Suprapubic skin (tissue), 4 donors: ENCODE measurements at regions not wholly inside any gene's neighbourhood (a gene's known extent, or its start where the extent isn't known, plus 50 kb on each side); places are given as distances from the start of the nearest gene placed in this dataset.
"Not testable (repeated sequence)": the region's sequence is repeated elsewhere in the genome, so short reads cannot be mapped to it uniquely, and the experiment has no call there.

Experiments used
- DNase-seq, 2 donors: peaks; one replicate each; pipeline ENCODE4 v3.0.0-alpha.2; 2019; ENCODE audit warnings: low spot score in 2 of 2
- H3K27ac ChIP-seq: fragments of 200-600 bp; sonication (generic); one replicate; pipeline ENCODE4 v1.5.1; 2019
- H3K27me3 ChIP-seq: fragments of 200-600 bp; sonication (generic); one replicate; pipeline ENCODE4 v1.5.1; 2019
- H3K36me3 ChIP-seq: fragments of 200-600 bp; sonication (generic); one replicate; pipeline ENCODE4 v1.5.1; 2019
- H3K4me1 ChIP-seq: fragments of 200-600 bp; sonication (generic); one replicate; pipeline ENCODE4 v1.5.1; 2019
- H3K4me3 ChIP-seq: fragments of 200-600 bp; sonication (generic); one replicate; pipeline ENCODE4 v1.5.1; 2019; ENCODE audit warnings: mild to moderate bottlenecking
- H3K9me3 ChIP-seq: fragments of 200-600 bp; sonication (generic); one replicate; pipeline ENCODE4 v1.5.1; 2019
- WGBS: methylation state at CpG from one replicate; pipeline ENCODE4 v1.1.5; 2018; 5-methylcytosine and 5-hydroxymethylcytosine counted together

GRCh38 chr2:89145342-89145741 lies 453.9 kb downstream of the RPIA start:
- not testable (repeated sequence) for H3K4me3 ChIP-seq, H3K4me1 ChIP-seq, H3K9me3 ChIP-seq, H3K36me3 ChIP-seq, H3K27me3 ChIP-seq, DNase-seq, H3K27ac ChIP-seq
- WGBS = 100% methylated on average over 1 of the region's 1 CpG

GRCh38 chr2:89148256-89148655 lies 456.8 kb downstream of the RPIA start:
- H3K36me3 ChIP-seq, H3K27me3 ChIP-seq, H3K9me3 ChIP-seq, H3K4me3 ChIP-seq, DNase-seq, H3K27ac ChIP-seq, H3K4me1 ChIP-seq: not testable (repeated sequence)
- WGBS = 38% methylated on average over 2 of the region's 2 CpGs

- H3K27me3 ChIP-seq, H3K9me3 ChIP-seq, H3K4me1 ChIP-seq, H3K4me3 ChIP-seq, H3K27ac ChIP-seq, H3K36me3 ChIP-seq, DNase-seq: not testable (repeated sequence)
- WGBS = 100% methylated on average over 1 of the region's 1 CpG
Observed at GRCh38 chr2:89151699-89152098, 460.2 kb downstream of the RPIA start.

GRCh38 chr2:89152501-89152900 lies 461.0 kb downstream of the RPIA start:
- not testable (repeated sequence) for H3K27ac ChIP-seq, DNase-seq, H3K27me3 ChIP-seq, H3K9me3 ChIP-seq, H3K36me3 ChIP-seq, H3K4me1 ChIP-seq, H3K4me3 ChIP-seq

GRCh38 chr2:89153210-89153609 lies 461.7 kb downstream of the RPIA start:
- DNase-seq, H3K27ac ChIP-seq, H3K27me3 ChIP-seq, H3K4me3 ChIP-seq, H3K36me3 ChIP-seq, H3K4me1 ChIP-seq, H3K9me3 ChIP-seq: not testable (repeated sequence)
- WGBS = 0% methylated on average over 2 of the region's 2 CpGs

- not testable (repeated sequence) for H3K27ac ChIP-seq, H3K4me3 ChIP-seq, H3K27me3 ChIP-seq, DNase-seq, H3K9me3 ChIP-seq, H3K36me3 ChIP-seq, H3K4me1 ChIP-seq
- WGBS = no CpG with 5 or more reads among the region's 2 CpGs
Observed at GRCh38 chr2:89154247-89154682, 462.8 kb downstream of the RPIA start.

GRCh38 chr2:89160306-89160705 lies 468.8 kb downstream of the RPIA start:
- H3K4me3 ChIP-seq, H3K36me3 ChIP-seq, H3K27ac ChIP-seq, DNase-seq, H3K4me1 ChIP-seq, H3K9me3 ChIP-seq, H3K27me3 ChIP-seq: not testable (repeated sequence)
- no CpG with 5 or more reads among the region's 9 CpGs for WGBS

GRCh38 chr2:89161626-89162025 lies 470.2 kb downstream of the RPIA start:
- H3K9me3 ChIP-seq, H3K36me3 ChIP-seq, H3K27me3 ChIP-seq, H3K4me3 ChIP-seq, H3K4me1 ChIP-seq, DNase-seq, H3K27ac ChIP-seq: not testable (repeated sequence)
- WGBS = 52% methylated on average over 2 of the region's 2 CpGs

- H3K27me3 ChIP-seq, H3K4me1 ChIP-seq, H3K27ac ChIP-seq, DNase-seq, H3K36me3 ChIP-seq, H3K9me3 ChIP-seq, H3K4me3 ChIP-seq: not testable (repeated sequence)
- WGBS = 33% methylated on average over 1 of the region's 4 CpGs
Observed at GRCh38 chr2:89170506-89171173, 479.2 kb downstream of the RPIA start.

- H3K4me3 ChIP-seq, H3K27me3 ChIP-seq, H3K36me3 ChIP-seq, H3K9me3 ChIP-seq, H3K4me1 ChIP-seq, DNase-seq, H3K27ac ChIP-seq: not testable (repeated sequence)
- whole genome bisulfite sequencing = 38% methylated on average over 1 of the region's 1 CpG
Observed at GRCh38 chr2:89171174-89171519, 479.7 kb downstream of the RPIA start.

- DNase-seq, H3K4me3 ChIP-seq, H3K9me3 ChIP-seq, H3K27ac ChIP-seq, H3K36me3 ChIP-seq, H3K27me3 ChIP-seq, H3K4me1 ChIP-seq: not testable (repeated sequence)
Observed at GRCh38 chr2:89177004-89177403, 485.5 kb downstream of the RPIA start.

GRCh38 chr2:89182221-89182620 lies 490.7 kb downstream of the RPIA start:
- 80% methylated on average over 1 of the region's 4 CpGs for WGBS
- not testable (repeated sequence) for H3K9me3 ChIP-seq, H3K36me3 ChIP-seq, DNase-seq, H3K27me3 ChIP-seq, H3K27ac ChIP-seq, H3K4me3 ChIP-seq, H3K4me1 ChIP-seq

- H3K36me3 ChIP-seq, H3K27ac ChIP-seq, H3K27me3 ChIP-seq, H3K4me3 ChIP-seq, H3K4me1 ChIP-seq, H3K9me3 ChIP-seq, DNase-seq: not testable (repeated sequence)
- 0% methylated on average over 1 of the region's 1 CpG for WGBS
Observed at GRCh38 chr2:89184746-89185145, 493.3 kb downstream of the RPIA start.

GRCh38 chr2:89195636-89196251 lies 504.3 kb downstream of the RPIA start:
- not testable (repeated sequence) for DNase-seq, H3K36me3 ChIP-seq, H3K4me3 ChIP-seq, H3K9me3 ChIP-seq, H3K4me1 ChIP-seq, H3K27me3 ChIP-seq, H3K27ac ChIP-seq
- WGBS = no CpG with 5 or more reads among the region's 4 CpGs

GRCh38 chr2:89196719-89197118 lies 505.2 kb downstream of the RPIA start:
- H3K36me3 ChIP-seq, H3K4me3 ChIP-seq, H3K27me3 ChIP-seq, H3K4me1 ChIP-seq, DNase-seq, H3K27ac ChIP-seq, H3K9me3 ChIP-seq: not testable (repeated sequence)
- no CpG with 5 or more reads among the region's 3 CpGs for WGBS
